ENCODE measurements at regions not wholly inside any gene's neighbourhood (a gene's known extent, or its start where the extent isn't known, plus 50 kb on each side); places are given as distances from the start of the nearest gene placed in this dataset.

DNA sequence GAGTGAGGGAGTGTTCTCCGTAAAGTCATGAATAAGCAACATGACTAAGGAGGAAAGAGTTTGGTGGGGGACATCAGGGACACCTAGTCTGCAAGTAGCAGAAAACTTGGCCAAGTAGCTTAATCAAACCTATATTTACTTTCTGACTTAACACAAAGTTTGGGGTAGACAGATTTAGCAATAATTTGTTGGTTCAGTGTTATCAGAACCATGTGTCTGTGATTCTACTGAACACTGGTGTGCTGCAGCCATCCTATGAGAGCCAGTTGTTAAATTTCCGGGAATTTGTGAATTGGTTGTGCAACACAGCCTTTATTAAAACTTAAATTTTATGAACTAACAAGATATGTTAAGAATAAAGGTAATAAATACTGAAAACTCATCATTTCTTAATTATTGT, 469.3 kb downstream of the C4orf33 start:
- no peak for TF ChIP-seq CTCF (conservative IDR thresholded peaks at IDR 0.05)
- H3K27ac ChIP-seq, result no peak overlapping the region

- no peak for TF ChIP-seq CTCF (conservative IDR thresholded peaks at IDR 0.05)
Measured at GRCh38 chr4:129570326-129570725, 474.4 kb downstream of the C4orf33 start.

GRCh38 chr4:129578336-129578735, 482.4 kb downstream of the C4orf33 start:
- no peak for TF ChIP-seq CTCF (conservative IDR thresholded peaks at IDR 0.05)

More at GRCh38 chr4:129570326-129570725, 474.4 kb downstream of the C4orf33 start:
- H3K27ac ChIP-seq, result no peak overlapping the region

GRCh38 chr4:129581305-129581704, 485.4 kb downstream of the C4orf33 start:
- H3K27ac ChIP-seq, result no peak overlapping the region
- TF ChIP-seq CTCF (conservative IDR thresholded peaks at IDR 0.05), result no peak

More at GRCh38 chr4:129578336-129578735, 482.4 kb downstream of the C4orf33 start:
- H3K27ac ChIP-seq, result no peak overlapping the region

- no peak for TF ChIP-seq CTCF (conservative IDR thresholded peaks at IDR 0.05)
- no peak overlapping the region for H3K27ac ChIP-seq
Measured at GRCh38 chr4:129583868-129584267, 487.9 kb downstream of the C4orf33 start.

- no peak overlapping the region for H3K27ac ChIP-seq
- no peak for TF ChIP-seq CTCF (conservative IDR thresholded peaks at IDR 0.05)
Measured at GRCh38 chr4:129598582-129598981, 502.6 kb downstream of the C4orf33 start.

- H3K27ac ChIP-seq, result no peak overlapping the region
- no peak for TF ChIP-seq CTCF (conservative IDR thresholded peaks at IDR 0.05)
Measured at GRCh38 chr4:129600898-129601297, 504.9 kb downstream of the C4orf33 start.

- no peak overlapping the region for H3K27ac ChIP-seq
- no peak for TF ChIP-seq CTCF (conservative IDR thresholded peaks at IDR 0.05)
Measured at GRCh38 chr4:129602447-129602846, 506.5 kb downstream of the C4orf33 start.

Data from VCaP (cell line).